HG02798 (cell line): ENCODE measurements at regions not wholly inside any gene's neighbourhood (a gene's known extent, or its start where the extent isn't known, plus 50 kb on each side); places are given as distances from the start of the nearest gene placed in this dataset.
"Not testable (repeated sequence)": the region's sequence is repeated elsewhere in the genome, so short reads cannot be mapped to it uniquely, and the experiment has no call there.

Source experiments
- ATAC-seq: cut with Tn5 transposase; IDR thresholded peaks from one replicate; pipeline ENCODE4 v1.9.1; 2021; ENCODE audit warnings: mild to moderate bottlenecking; ENCODE audit not compliant: unreplicated experiment, poor library complexity

DNA sequence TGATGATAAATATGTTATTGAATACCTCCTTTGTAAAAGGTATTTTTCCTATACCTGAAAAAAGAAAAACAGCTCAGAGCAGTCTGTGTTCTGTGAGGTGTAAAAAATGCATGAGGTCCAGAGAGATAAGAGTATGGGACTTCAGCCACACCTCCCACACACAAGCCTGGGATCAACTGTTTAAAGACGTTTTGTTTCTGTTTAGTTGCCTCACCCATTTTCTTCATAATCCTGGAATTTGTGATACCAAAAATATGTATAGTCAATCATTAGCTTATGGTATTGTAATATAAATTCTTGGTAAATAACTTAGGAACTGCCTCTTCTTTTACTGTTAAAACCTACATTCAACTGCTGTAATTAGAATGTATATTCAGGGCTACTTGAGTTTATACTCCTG is 1322.9 kb upstream of the TMEFF2 start:
- no peak for ATAC-seq

- no peak for ATAC-seq
Observed at GRCh38 chr2:193506035-193506434, 1311.3 kb upstream of the TMEFF2 start.

DNA sequence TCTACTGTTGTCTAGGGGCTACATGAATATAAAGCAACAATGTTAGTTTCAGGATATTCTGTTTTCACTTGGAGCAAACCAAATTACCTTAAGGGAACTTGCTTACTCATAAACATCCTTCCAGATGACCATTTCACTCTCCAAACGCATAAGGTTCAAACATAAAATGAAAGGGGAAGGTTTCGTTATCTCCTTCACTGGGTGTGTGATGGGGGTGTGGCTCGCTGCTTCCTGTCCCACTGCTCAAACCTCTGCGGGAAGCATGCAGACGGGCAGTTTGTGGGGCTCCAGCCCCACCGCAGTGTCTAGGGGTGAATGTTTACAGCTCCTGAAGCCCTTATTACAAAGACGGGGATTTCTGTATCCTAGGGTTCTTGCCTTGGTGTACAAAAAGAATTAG is 1310.9 kb upstream of the TMEFF2 start:
- no peak for ATAC-seq

DNA sequence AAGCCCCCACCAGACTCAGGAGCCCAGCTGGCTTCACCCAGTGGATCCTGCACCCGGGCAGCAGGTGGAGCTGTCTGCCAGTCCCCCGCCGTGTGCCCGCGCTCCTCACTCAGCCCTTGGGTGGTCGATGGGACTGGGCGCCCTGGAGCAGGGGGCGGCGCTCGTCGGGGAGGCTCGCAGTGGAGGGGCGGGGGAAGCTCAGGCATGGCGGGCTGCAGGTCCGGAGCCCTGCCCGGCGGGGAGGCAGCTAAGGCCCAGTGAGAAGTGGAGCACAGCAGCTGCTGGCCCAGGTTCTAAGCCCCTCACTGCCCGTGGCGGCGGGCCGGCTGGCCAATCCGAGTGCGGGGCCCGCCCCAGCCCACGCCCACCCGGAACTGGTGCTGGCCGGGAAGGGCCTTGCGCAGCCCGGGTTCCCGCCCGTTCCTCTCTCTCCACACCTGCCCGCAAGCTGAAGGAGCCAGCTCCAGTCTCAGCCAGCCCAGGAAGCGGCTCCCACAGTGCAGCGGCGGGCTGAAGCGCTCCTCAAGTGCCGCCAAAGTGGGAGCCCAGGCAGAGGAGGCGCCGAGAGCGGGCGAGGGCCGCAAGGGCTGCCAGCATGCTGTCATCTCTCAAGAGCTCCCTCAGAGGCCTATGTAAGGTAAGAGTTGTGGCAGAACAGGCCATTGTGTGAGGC is 1307.8 kb upstream of the TMEFF2 start:
- ATAC-seq, result no peak

DNA sequence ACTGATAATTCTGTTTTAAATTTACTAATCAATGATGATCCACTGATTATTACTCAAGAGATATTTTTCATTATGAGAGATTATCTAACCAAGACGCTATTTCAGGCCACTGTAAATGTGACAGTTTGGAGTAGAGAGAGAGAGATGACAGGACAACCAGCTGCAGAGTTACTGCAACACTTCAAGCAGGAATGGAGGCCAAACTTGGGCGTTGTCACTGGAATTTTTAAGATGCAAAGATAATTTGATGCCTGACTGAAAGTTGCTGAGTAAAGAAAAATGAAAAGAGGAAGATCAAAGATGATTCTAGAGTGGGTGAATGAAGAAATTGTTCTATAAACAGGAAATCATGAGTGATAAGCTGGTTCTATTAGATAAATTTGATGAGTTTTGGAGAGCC is 1302.1 kb upstream of the TMEFF2 start:
- no peak for ATAC-seq

- ATAC-seq, result peak; percentile 91
Observed at GRCh38 chr2:193482557-193482956, 1287.8 kb upstream of the TMEFF2 start.

- no peak for ATAC-seq
Observed at GRCh38 chr2:193480187-193480586, 1285.5 kb upstream of the TMEFF2 start.

DNA sequence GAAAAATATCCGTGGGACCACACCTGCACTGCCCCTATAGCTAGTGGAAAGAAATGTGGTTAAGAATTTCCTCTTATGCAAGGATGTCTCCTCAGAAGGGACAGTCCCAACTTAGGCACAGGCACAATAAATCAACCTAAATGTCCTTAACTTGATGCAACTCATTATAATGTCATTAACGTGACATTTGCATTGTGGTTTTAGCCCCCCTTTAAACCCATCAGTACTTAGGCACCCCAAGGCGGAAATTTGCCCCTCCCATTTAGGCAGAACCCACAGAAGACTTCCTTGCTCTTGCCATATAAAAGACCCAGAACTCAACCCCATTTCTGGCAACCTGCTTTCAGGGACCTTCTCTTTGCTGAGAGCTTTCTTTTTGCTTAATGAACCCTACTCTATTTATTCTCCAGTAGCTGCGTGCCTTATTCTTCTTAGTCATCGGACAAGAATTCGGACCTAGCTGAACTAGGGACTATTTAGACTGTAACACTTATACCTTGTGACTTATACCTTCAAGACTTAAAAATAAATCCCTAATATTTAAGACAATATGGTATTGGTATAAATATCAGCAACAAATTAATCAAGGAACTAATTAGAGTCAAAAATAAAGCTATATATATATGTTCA is 1281.6 kb upstream of the TMEFF2 start:
- no peak for ATAC-seq

GRCh38 chr2:193475038-193475437 is 1280.3 kb upstream of the TMEFF2 start:
- ATAC-seq, result no peak

DNA sequence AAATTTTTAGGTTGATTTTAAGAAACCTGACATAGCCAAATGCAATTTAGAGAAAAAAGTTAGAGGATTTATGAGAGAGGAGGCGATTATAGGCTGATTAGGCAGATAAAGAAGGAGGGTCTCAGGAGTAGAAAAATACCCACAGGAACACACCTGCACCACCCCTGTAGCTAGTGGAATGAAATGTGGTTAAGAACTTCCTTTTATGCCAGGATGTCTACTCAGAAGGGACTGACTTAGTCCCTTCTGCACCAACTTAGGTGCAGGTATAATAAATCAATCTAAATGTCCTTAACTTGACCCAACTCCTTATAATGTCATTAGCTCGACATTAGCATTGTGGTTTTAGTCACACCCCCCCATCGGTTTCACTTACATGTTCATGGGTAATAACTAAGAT is 1274.5 kb upstream of the TMEFF2 start:
- ATAC-seq, result no peak

DNA sequence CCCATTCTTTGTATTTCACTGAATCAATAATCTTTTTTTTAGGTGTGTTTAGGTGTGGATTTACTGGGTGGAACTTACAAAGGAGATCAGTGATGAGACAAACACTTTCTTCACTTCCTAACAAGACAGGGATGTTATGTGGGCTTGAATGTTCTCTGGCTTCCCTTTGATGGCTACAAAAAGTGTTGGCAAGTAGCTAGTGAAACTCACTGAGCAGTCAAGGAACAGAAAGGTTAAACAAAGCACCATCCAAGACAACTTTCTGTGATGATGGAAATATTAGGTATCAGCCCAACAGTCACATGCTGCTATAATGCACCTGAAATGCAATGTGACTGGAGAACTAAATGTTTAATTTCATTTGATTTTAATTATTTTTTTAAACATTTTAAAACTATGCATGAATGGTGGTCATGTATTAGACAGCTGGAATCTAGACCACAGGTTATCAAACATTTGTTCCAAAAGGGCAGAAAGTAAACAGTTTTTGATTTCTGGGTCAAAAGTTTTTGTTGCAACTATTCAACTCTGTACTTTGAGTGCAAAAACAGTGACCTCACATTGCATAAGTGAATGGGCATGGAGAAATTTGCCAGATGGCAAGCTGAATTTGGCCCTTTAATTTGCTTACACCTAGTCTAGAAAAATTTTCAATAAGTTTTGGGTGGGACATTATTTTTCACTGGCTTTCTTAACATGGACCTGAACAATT is 1272.7 kb upstream of the TMEFF2 start:
- no peak for ATAC-seq

GRCh38 chr2:193463011-193463410 is 1268.3 kb upstream of the TMEFF2 start:
- no peak for ATAC-seq

- no peak for ATAC-seq
Observed at GRCh38 chr2:193462411-193462810, 1267.7 kb upstream of the TMEFF2 start.

- ATAC-seq, result no peak
Observed at GRCh38 chr2:193461431-193461934, 1266.8 kb upstream of the TMEFF2 start.

GRCh38 chr2:193446967-193447366 is 1252.2 kb upstream of the TMEFF2 start:
- ATAC-seq, result no peak

- no peak for ATAC-seq
Observed at GRCh38 chr2:193442293-193442692, 1247.6 kb upstream of the TMEFF2 start.

DNA sequence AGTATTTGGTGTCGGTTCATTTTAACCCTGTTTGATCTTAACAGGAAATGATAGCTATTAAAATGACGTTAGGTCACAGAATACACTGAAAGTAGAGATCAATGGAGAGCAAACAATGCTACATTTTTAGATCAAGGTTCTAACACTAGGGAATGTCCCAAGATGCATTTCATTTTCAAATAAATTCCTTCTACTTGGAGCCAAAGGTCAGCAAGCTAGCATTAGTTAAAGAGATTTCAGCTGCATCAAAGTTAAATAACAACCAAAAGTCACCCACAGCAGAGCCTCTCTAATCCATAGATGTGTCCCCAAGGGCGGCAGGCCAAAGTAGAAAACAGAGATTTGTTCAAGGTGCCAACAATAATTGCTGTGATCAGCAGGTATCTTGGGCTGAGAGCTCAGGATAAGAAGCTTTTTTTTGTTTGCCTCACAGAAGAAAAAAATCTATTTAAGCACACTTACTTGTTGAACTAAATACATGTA is 1233.6 kb upstream of the TMEFF2 start:
- ATAC-seq, result no peak

DNA sequence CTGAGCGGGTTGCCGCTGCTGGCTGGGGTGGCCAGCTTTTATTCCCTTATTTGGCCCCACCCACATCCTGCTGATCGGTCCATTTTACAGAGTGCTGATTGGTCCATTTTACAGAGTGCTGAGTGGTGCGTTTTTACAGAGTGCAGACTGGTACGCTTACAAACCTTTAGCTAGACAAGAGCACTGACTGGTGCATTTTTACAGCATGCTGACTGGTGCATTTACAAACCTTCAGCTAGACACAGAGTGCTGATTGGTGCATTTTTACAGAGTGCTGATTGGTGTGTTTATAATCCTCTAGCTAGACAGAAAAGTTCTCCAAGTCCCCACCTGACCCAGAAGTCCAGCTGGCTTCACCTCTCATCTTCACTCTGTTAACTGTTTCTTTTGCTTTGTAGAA is 1217.6 kb upstream of the TMEFF2 start:
- not testable (repeated sequence) for ATAC-seq

DNA sequence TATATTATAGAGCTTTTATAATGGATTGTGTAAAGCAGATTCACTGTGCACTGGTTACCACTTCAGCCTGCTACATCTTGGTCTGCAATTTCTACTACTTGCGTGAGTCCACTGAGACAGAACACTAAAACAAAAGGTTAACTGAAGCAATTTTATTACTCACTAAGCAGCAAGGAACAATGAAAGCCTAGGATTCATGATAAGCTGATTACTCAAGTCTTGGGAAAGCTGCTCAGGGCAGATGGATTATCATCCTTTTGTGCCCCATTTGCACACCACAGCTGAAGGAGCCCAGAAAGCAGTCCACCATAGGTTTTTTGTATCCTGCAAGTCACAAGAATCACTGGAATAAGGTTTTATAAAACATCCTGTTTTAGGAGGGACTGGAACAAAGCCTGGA is 1215.2 kb upstream of the TMEFF2 start:
- no peak for ATAC-seq

DNA sequence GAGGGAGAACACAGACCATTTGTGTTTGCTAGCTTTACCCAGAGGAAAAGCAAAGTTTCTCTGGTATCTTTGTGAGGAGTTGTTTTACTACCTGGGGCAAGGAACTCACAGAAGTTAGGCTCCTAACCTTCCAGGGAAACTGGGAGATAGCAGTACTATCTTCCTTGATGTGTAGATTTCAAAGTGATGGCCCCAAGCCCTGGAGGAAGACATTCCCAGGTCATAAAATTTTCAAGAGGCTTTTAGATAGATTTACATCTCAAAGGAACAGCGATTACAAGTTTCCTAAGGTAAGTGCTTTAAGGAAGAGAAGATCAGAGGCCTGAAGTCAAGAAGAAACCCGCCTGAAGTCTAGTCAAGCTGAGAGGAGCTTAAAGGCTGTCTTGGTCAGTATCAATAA is 1187.8 kb upstream of the TMEFF2 start:
- ATAC-seq, result no peak

- ATAC-seq, result peak; percentile 62
Observed at GRCh38 chr2:193377789-193378188, 1183.1 kb upstream of the TMEFF2 start.
